Activated CD4-positive, alpha-beta T cell treated with anti-CD3 and anti-CD28 coated beads, Interleukin-2, amount 10 ng/mL, durations not matched to agents 24 days and 14 days (primary cell): ENCODE measurements at regions not wholly inside any gene's neighbourhood (a gene's known extent, or its start where the extent isn't known, plus 50 kb on each side); places are given as distances from the start of the nearest gene placed in this dataset.

Experiments
- DNase-seq: peaks from one replicate; pipeline ENCODE4 v3.0.0; 2022
- H3K27ac Mint-ChIP-seq: one replicate; pipeline ENCODE4 v1.8.0; 2022; ENCODE audit warnings: mild to moderate bottlenecking, mixed read lengths
- H3K27me3 Mint-ChIP-seq: one replicate; pipeline ENCODE4 v1.8.0; 2022; ENCODE audit warnings: mixed read lengths
- H3K36me3 Mint-ChIP-seq: one replicate; pipeline ENCODE4 v1.8.0; 2022; ENCODE audit warnings: low read depth, mild to moderate bottlenecking, mixed read lengths
- H3K4me1 Mint-ChIP-seq: one replicate; pipeline ENCODE4 v1.8.0; 2021; ENCODE audit warnings: mixed read lengths
- H3K4me3 Mint-ChIP-seq: one replicate; pipeline ENCODE4 v1.8.0; 2022; ENCODE audit warnings: mild to moderate bottlenecking, moderate library complexity, mixed read lengths
- H3K9me3 Mint-ChIP-seq: one replicate; pipeline ENCODE4 v1.8.0; 2021; ENCODE audit warnings: mixed read lengths
- intact Hi-C: fragments of 100-400 bp; cut with micrococcal nuclease; formaldehyde crosslinking; loops from one replicate; pipeline ENCODE4 v1.15.1; 2023

DNA sequence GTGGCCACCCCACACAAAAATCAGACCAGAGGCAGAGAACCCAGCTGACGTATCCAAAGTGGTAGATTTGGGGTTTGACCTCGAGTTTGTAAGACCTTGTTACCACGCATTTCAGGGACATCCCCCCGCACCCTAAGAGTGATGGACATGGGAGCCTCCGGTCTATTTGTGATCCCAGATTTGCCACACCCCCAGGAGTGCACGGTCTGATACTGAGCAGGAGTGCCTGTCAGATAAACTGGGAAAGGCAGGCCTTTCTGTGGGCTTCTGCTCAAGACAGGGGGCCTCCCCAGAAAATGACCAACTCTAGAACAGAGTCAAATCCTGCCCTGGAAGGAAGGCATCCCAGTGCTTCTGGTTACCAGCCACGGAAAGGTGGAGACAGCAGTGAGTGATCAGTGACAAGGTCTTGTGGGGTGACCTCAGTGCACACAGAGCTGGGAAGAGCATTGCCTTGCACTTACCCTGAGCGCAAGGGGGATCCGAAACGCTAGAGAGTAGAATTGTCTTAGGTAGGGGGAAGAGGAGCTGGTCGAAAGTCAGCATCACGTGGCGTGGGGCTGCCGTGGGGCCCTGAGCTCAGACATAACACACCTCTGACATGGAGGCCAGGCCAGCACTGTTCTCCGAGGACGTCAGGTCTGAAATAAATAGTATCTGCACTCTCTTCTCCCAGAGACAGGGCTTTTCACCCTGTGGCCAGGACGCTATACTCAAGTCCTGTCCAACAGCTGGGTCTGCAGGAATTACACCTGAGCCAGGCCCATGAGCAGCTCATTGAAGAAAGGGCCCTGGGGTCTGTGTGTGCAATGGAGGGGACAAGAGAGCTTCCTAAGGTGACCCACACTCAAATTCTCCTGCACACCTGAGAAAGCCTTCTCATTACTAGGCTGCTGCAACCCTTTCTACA is 242.4 kb upstream of the SALL3 start:
- Mint-ChIP-seq H3K4me1 (no peaks in the 10 kb centered on the region), H3K27ac (no peak overlapping the region), H3K27me3 (no peaks in the 10 kb centered on the region), H3K4me3 (no peak overlapping the region), H3K36me3 (no peaks in the 10 kb centered on the region), H3K9me3 (peaks cover 5% of the 10 kb centered on the region)
- intact Hi-C loops = no loop called here
- DNase-seq = no peak

DNA sequence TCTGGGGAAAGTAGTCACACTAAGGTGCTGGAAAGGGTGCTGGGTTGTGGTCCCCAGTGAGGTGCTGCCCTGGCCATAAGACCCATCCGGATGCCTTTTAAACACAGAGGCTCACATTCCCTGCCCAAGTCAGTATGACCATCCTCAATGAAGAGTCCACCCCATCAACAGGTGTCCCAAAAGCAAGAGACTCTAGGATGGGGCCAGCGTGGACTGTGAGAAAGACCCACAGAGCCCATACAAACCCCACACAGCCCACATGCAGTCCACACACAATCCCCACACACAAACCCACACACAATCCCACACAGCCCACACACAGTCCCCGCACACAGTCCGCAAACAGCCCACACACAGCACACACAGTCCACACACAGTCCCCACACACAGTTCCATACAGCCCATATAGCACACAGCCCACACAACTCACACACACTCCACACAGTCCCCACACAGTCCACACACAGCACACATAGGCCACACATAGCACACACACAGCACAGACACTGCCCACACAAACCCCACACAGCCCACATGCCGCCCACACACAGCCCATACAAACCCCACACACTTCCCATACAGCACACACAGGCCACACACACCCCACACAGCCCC is 241.4 kb upstream of the SALL3 start:
- intact Hi-C loops = no loop called here
- Mint-ChIP-seq H3K4me3 (no peak overlapping the region), H3K27me3 (no peaks in the 10 kb centered on the region), H3K27ac (peak overlapping the region; percentile 30), H3K36me3 (no peaks in the 10 kb centered on the region), H3K9me3 (peaks cover 5% of the 10 kb centered on the region), H3K4me1 (no peaks in the 10 kb centered on the region)
- no peak for DNase-seq

DNA sequence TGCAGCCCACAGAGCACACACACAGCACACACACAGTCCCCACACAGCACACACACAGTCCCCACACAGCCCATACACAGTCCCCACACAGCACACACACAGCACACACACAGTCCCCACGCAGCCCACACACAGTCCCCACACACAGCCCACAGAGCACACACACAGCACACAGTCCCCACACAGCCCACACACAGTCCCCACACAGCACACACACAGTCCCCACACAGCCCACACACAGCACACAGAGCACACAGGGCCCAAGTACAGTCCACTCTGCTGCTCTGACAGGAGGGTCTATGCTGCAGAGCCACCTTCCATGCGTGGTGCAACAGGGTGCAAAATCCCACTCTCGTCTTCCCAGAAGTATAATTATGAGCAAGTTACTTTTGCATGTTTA is 240.5 kb upstream of the SALL3 start:
- peak overlapping the region; percentile 29 for H3K27ac Mint-ChIP-seq
- intact Hi-C loops = no loop called here
- no peak overlapping the region for H3K4me3 Mint-ChIP-seq
- H3K27me3 Mint-ChIP-seq = no peaks in the 10 kb centered on the region
- peaks cover 5% of the 10 kb centered on the region for H3K9me3 Mint-ChIP-seq
- no peak for DNase-seq
- H3K36me3 Mint-ChIP-seq = no peaks in the 10 kb centered on the region
- H3K4me1 Mint-ChIP-seq = no peaks in the 10 kb centered on the region

DNA sequence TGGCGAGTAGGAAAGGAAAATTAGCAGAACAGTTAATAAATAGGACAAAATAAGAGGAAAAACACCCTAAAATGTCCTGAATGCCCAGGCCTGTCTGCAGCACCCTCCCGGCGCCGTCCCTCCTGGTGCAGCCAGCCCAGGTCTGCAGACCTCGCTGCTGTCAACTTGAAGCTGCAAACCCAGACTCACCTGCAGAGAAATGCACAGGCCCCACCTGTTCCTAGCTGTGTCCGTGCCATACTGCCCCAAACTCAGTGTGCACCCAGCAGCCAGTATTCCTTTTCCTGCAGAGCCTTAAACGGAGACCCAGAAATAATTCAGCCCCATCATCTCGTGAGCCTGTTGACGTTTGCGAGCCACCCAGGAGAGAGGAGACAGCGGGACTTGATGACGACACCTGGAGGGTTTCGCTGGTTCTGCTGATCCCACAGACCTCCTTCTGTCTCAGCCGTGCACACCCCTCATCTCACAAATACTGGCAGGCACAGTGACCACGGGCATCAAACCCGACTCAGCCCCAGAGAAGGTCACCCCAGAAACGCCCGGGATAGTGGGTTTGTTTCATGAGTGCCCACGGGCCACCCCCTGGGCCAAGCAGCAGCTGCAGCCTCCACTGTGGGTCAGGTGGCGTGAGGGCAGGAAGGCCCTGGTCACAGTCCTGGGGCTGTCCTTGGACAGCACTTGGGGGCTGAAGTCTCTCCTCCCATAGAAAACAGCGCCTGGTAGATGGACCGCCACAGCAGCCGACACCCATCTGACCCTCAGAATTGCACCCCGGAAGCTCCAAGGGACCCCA is 239.5 kb upstream of the SALL3 start:
- intact Hi-C loops = no loop called here
- Mint-ChIP-seq H3K9me3 (peaks cover 5% of the 10 kb centered on the region), H3K27ac (no peak overlapping the region), H3K36me3 (no peaks in the 10 kb centered on the region), H3K4me1 (no peaks in the 10 kb centered on the region), H3K27me3 (no peaks in the 10 kb centered on the region), H3K4me3 (no peak overlapping the region)
- no peak for DNase-seq

DNA sequence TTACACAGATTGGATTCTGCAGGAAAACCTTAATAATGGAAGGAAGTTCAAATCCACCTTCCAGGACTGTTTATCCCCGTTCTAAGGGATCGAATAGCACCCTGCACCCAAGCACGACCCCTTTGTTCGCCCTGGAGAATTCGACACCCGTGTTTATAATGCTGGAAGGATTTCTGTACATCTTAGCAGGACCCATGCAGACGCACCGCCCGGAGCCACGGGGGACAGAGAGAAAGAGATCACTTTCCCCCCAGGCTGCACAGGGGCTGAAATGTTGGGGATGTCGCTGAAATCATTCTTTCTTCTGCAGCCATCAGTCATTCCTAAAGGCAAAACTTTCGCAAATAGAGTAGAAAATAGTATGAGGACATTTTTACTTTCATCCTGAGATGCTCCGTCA is 238.7 kb upstream of the SALL3 start:
- H3K9me3 Mint-ChIP-seq = peaks cover 5% of the 10 kb centered on the region
- no peak for DNase-seq
- intact Hi-C loops = no loop called here
- no peak overlapping the region for H3K4me3 Mint-ChIP-seq
- H3K27ac Mint-ChIP-seq = no peak overlapping the region
- H3K4me1 Mint-ChIP-seq = no peaks in the 10 kb centered on the region
- no peaks in the 10 kb centered on the region for H3K36me3 Mint-ChIP-seq
- H3K27me3 Mint-ChIP-seq = no peaks in the 10 kb centered on the region

- Mint-ChIP-seq H3K4me3 (no peak overlapping the region), H3K27me3 (no peaks in the 10 kb centered on the region), H3K4me1 (no peaks in the 10 kb centered on the region), H3K9me3 (peaks cover 5% of the 10 kb centered on the region), H3K27ac (no peak overlapping the region), H3K36me3 (no peaks in the 10 kb centered on the region)
- DNase-seq = no peak
- intact Hi-C loops = no loop called here
Observed at GRCh38 chr18:78741381-78742217, 238.0 kb upstream of the SALL3 start.

DNA sequence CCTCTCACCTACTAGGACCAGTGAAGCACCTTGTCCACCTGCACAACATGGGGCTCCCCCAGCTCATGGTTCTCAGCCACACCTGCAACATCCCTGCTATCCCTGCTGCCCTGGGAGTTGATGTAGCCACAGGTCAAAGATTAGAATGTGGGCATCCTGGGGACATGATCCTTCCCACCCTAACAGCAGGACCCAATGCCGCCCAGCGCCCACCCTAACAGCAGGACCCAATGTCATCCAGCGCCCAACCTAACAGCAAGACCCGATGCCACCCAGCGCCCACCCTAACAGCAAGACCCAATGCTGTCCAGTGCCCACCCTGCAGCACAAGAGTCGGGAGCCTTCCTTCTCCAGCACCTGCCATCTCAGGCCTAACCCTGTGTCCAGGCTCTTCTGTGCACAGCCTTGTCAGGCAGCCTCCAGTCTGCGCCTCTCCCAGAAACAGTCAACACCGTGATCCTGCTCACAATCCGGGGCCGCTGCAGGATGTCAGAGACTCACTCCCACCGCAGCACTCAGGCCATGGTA is 237.3 kb upstream of the SALL3 start:
- H3K4me1 Mint-ChIP-seq = no peaks in the 10 kb centered on the region
- no peaks in the 10 kb centered on the region for H3K36me3 Mint-ChIP-seq
- no peaks in the 10 kb centered on the region for H3K27me3 Mint-ChIP-seq
- intact Hi-C loops = no loop called here
- no peak overlapping the region for H3K4me3 Mint-ChIP-seq
- no peak overlapping the region for H3K27ac Mint-ChIP-seq
- no peak for DNase-seq
- peaks cover 5% of the 10 kb centered on the region for H3K9me3 Mint-ChIP-seq

GRCh38 chr18:78743078-78743477 is 236.5 kb upstream of the SALL3 start:
- no peak for DNase-seq
- H3K27ac Mint-ChIP-seq = no peak overlapping the region
- no peaks in the 10 kb centered on the region for H3K36me3 Mint-ChIP-seq
- H3K27me3 Mint-ChIP-seq = no peaks in the 10 kb centered on the region
- H3K4me1 Mint-ChIP-seq = no peaks in the 10 kb centered on the region
- H3K4me3 Mint-ChIP-seq = no peak overlapping the region
- intact Hi-C loops = no loop called here
- H3K9me3 Mint-ChIP-seq = peaks cover 5% of the 10 kb centered on the region

- H3K9me3 Mint-ChIP-seq = no peaks in the 10 kb centered on the region
- H3K36me3 Mint-ChIP-seq = no peaks in the 10 kb centered on the region
- no peaks in the 10 kb centered on the region for H3K27me3 Mint-ChIP-seq
- H3K4me3 Mint-ChIP-seq = no peak overlapping the region
- no peaks in the 10 kb centered on the region for H3K4me1 Mint-ChIP-seq
- DNase-seq = no peak
- intact Hi-C loops = no loop called here
- H3K27ac Mint-ChIP-seq = no peak overlapping the region
Observed at GRCh38 chr18:78751664-78752063, 228.0 kb upstream of the SALL3 start.

GRCh38 chr18:78753240-78753639 is 226.4 kb upstream of the SALL3 start:
- intact Hi-C loops = no loop called here
- H3K27me3 Mint-ChIP-seq = no peaks in the 10 kb centered on the region
- H3K4me3 Mint-ChIP-seq = no peak overlapping the region
- no peak overlapping the region for H3K27ac Mint-ChIP-seq
- H3K9me3 Mint-ChIP-seq = no peaks in the 10 kb centered on the region
- no peaks in the 10 kb centered on the region for H3K36me3 Mint-ChIP-seq
- DNase-seq = no peak
- no peaks in the 10 kb centered on the region for H3K4me1 Mint-ChIP-seq

GRCh38 chr18:78754311-78755043 is 225.1 kb upstream of the SALL3 start:
- H3K27me3 Mint-ChIP-seq = no peaks in the 10 kb centered on the region
- DNase-seq = no peak
- H3K9me3 Mint-ChIP-seq = no peaks in the 10 kb centered on the region
- intact Hi-C loops = no loop called here
- H3K36me3 Mint-ChIP-seq = no peaks in the 10 kb centered on the region
- H3K4me3 Mint-ChIP-seq = no peak overlapping the region
- H3K4me1 Mint-ChIP-seq = no peaks in the 10 kb centered on the region
- no peak overlapping the region for H3K27ac Mint-ChIP-seq

DNA sequence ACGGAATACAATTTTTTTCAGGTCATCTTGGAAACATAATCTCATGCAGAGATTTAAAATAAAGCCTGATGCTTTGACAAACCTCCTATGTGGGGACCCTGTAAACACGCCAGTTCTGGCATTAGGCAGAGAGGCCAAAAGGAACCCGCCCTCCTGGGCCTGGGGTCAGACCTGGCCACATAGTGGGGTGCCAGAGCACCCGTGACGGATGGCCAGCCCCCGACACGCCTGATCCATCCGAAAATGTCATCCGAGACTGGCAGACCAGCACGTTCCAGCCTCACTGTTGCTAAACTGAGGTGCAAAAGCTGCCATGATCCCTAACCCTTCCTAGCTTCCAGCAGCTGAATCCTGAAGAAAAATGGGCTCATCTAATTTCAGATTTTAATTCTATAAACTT is 222.6 kb upstream of the SALL3 start:
- Mint-ChIP-seq H3K36me3 (no peaks in the 10 kb centered on the region), H3K27me3 (no peaks in the 10 kb centered on the region), H3K27ac (no peak overlapping the region), H3K4me1 (no peaks in the 10 kb centered on the region), H3K4me3 (no peak overlapping the region), H3K9me3 (no peaks in the 10 kb centered on the region)
- intact Hi-C loops = no loop called here
- DNase-seq = no peak

- intact Hi-C loops = no loop called here
- no peaks in the 10 kb centered on the region for H3K27me3 Mint-ChIP-seq
- H3K4me3 Mint-ChIP-seq = no peak overlapping the region
- no peaks in the 10 kb centered on the region for H3K36me3 Mint-ChIP-seq
- H3K4me1 Mint-ChIP-seq = no peaks in the 10 kb centered on the region
- H3K27ac Mint-ChIP-seq = no peak overlapping the region
- no peak for DNase-seq
- H3K9me3 Mint-ChIP-seq = peaks cover 8% of the 10 kb centered on the region
Observed at GRCh38 chr18:78758496-78758895, 221.1 kb upstream of the SALL3 start.
